ENCODE measurements at regions not wholly inside any gene's neighbourhood (a gene's known extent, or its start where the extent isn't known, plus 50 kb on each side); places are given as distances from the start of the nearest gene placed in this dataset.
"Not testable (repeated sequence)": the region's sequence is repeated elsewhere in the genome, so short reads cannot be mapped to it uniquely, and the experiment has no call there.

DNA sequence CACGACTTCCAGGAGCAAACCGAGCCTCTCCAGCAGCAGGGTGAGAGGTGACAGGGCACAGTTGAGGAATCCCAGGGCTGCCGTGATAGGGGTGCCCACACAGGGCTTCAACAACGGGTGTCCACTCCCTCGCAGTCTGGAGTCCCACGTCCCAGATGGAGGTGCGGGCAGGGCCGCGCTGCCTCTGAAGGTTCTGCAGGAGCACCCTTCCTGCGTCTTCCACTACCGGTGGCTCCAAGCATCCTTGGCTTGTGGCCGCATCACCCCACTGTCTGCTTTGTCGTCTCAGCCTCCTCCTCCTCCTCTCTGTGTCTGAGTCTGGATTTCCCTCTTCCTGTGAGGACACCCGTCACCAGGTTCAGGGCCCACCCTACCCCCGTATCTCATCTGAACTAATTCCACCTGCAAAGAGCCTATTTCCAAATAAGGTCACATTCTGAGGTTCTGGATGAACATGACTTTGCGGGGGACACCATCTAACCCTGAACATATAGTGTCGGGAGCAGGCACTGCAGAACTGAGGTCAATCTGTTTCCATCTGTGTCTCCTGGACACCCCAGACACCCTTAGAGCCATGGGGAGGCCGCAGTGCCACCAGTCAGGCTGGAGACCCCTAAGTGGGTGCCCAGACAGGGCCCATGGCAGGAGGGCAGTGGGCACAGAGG lies 117.3 kb upstream of the FOXD4L5 start:
- TF ChIP-seq CTCF (IDR thresholded peaks at IDR 0.05); EZH2 (IDR thresholded peaks at IDR 0.05; ENCODE audit: borderline replicate concordance, insufficient read depth, low read depth, low read length, poor library complexity, severe bottlenecking): not testable (repeated sequence)

Data from B cell (primary cell).